UCSD-AML1 (cell line): ENCODE measurements at regions not wholly inside any gene's neighbourhood (a gene's known extent, or its start where the extent isn't known, plus 50 kb on each side); places are given as distances from the start of the nearest gene placed in this dataset.
A peak's percentile ranks its signal among the peaks of the same experiment; 100 is the strongest.
"Not testable (repeated sequence)": the region's sequence is repeated elsewhere in the genome, so short reads cannot be mapped to it uniquely, and the experiment has no call there.

Experiments used
- DNase-seq: peaks from one replicate; lab custom pipeline; 2025; ENCODE audit not compliant: unreplicated experiment; lab: John Stamatoyannopoulos, UW

GRCh38 chr2:59233920-59234319, 992.8 kb upstream of the FANCL start:
- DNase-seq: no peak

- DNase-seq: no peak
These were observed 992.3 kb upstream of the FANCL start for GRCh38 chr2:59233448-59233847.

DNA sequence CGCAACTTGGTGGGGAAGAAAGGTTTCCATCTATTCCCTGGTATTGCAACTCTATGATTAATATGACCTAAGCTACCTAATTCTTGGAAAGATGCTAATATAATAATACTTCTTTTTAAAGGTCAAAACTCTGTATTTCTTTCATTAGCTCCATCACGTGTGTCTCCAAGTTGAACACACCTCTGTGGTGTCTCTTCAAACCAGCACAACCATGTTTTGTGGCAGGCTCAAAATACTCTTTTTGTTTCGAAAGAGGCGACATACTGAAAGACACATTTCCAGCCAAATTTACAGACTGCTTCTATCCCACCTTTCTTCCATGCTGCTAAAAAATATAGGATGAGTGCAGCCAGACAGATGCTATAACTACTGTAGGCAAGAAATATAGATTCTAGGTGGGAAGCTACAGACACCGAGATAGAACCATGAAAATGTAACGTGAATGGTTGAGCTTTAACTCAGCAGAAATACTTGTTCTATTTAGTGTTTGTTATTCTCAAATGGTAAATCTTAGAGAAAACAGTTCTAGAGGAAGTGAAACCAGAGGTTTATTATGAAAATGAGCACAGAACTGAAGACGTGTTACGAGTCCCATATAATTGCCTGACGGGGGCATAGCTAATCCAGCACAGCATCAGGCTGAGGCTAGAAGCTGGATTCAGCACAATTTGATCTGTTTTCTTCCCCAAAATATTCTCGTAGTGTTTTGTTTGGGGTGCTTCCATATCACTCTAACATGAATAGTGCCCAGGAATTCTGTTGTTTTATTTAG, 991.5 kb upstream of the FANCL start:
- no peak for DNase-seq

- DNase-seq: not testable (repeated sequence)
These were observed 985.2 kb upstream of the FANCL start for GRCh38 chr2:59226362-59226761.

GRCh38 chr2:59223742-59224141, 982.6 kb upstream of the FANCL start:
- DNase-seq: no peak

- no peak for DNase-seq
These were observed 976.2 kb upstream of the FANCL start for GRCh38 chr2:59217360-59217759.

DNA sequence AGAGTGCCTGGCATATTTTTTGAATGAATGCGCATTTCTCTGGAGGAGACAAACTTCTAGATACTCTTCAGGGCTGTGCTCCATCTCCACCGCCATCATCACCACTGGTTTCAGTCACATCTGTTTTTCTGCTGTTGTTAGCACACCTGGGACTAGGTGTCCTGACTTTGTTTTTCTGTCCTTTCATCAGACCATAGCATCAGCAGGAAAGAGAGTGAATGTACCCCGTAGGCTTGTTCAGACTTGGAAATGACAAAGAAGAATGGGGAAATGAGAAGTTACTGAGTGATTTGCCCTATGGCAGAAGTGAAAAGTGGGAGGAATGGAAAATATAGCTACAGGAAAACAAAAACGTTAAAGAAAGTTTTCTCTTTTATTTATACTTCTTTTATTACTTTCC, 965.2 kb upstream of the FANCL start:
- DNase-seq: no peak

DNA sequence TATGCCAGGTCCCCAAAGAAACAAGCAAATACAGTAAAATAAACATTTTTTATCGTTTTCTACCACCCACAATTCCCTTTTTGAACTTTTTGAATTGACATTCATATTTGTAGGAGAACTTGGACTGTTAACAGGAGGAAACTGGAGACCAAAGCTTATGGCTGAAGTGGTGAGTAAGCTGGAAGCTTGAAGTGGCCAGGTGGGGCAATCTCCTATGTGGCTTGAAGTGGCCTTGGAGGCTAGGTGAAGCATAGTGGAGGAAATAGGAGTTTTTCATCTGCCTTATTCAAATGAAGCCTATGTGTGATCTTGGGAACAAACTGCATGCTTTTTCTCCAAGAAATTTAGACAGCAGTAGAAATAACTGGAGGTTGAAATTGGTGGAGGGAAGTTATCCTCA, 962.9 kb upstream of the FANCL start:
- DNase-seq: no peak

- DNase-seq: no peak
These were observed 955.4 kb upstream of the FANCL start for GRCh38 chr2:59196491-59196890.

GRCh38 chr2:59195851-59196250, 954.7 kb upstream of the FANCL start:
- no peak for DNase-seq

GRCh38 chr2:59191781-59192180, 950.7 kb upstream of the FANCL start:
- no peak for DNase-seq

DNA sequence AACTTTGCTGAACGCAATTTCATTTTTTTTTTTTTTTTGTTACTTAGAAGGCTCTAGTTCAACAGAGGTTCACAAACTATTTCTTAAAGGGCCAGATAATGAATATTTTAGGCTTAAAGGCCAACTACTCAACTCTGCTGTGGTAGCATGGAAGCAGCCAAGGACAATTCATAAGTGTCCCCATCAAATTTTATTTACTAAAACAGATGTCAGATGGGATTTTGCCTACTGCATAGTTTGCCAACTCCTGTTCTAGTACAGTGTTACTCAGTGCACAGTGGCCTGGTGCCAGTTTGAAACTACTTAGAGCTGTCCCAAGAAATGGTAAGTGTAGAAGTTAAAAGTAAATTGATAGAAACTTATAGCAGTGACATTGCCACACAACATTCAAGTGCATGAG, 949.4 kb upstream of the FANCL start:
- no peak for DNase-seq

DNA sequence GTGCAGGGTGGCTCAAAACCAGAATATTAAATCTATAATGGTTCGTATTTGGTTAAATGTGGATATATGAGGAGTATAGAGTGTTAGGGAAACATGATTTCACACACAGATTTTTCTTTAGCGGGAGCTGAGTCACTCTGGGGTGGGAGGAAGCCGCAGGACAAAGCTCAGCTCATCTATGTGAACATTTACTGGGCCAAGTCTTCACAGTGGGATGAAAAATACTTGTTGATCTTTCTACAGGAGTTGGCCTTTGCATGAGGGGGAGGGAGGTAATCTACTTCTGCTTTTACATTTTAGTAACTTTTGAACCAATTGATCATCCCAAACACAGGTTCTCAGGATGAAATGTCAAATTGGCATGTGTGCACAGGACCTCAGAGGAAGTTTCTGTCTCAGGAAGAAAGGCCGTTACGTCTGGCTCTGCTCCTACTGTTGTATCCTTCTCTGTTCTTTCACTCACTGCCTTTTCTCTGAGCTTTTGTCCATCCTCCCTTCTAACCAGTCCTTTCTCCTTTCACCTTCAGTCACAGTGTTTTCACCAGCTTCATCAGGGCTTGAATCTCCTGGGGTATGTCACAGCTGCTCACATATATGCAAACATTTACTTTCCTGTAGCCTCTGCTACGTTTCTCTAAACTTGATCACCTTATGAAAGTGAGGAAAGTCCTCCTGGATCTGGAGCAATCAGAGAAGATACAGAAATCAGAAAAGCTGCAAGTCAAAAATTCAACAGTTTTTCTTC, 943.3 kb upstream of the FANCL start:
- DNase-seq: peak; percentile 16

GRCh38 chr2:59183070-59183469, 941.9 kb upstream of the FANCL start:
- no peak for DNase-seq

GRCh38 chr2:59182249-59182648, 941.1 kb upstream of the FANCL start:
- peak; percentile 13 for DNase-seq

DNA sequence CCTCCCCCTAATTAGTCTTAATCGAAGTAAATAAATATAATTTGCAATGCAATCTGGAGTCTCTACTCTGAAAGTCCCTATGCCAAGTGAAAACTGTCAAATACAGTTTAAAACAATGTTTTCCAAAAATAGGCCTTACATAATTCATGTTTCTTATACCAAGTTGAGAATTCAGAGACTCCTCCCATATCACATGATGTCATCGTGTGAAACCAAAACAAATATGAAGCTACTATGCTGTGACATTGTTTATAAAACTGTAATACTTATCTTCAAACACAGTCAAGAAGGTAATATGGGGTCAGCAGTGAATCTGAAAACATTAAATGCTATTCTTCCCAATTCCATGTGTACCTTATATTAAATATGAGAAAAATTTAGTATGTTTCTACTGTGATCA, 940.2 kb upstream of the FANCL start:
- no peak for DNase-seq

- DNase-seq: no peak
These were observed 939.5 kb upstream of the FANCL start for GRCh38 chr2:59180621-59181020.

GRCh38 chr2:59180111-59180510, 939.0 kb upstream of the FANCL start:
- DNase-seq: no peak

- no peak for DNase-seq
These were observed 936.6 kb upstream of the FANCL start for GRCh38 chr2:59177748-59178147.

GRCh38 chr2:59176737-59177136, 935.6 kb upstream of the FANCL start:
- DNase-seq: no peak

DNA sequence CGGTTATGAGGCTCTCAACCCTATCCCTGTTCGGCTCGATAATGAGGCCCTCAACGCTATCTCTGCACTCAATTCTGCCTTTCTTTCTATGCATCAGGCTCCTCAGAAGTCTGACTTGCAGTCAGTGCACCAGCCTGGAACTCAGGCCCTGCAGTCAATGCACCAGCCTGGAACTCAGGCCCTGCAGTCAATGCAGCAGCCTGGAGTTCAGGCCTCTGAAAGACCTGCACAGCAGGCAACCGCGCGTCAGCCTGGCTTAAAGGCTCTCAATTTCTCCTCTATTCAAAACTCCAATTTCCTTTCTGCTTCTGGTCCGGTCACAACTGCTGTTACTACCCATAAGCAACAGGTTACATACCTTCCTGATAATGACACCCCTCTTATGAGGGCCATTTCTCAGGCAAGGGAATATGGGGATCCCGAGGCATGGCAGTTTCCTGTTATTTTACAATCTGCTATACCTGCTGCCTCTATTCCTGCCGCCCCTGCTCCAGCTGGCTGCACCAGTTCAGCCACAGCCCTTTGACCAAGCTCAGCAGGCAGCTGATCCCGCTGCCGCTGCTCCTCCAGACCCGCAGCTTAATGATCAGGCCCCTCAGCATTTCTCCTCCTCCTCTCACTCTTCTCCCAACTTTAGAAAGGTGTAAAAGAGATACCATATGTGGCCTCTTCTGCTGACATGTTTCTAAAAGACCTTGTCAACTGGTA, 933.6 kb upstream of the FANCL start:
- no peak for DNase-seq

- DNase-seq: no peak
These were observed 932.2 kb upstream of the FANCL start for GRCh38 chr2:59173325-59173724.
